H1 (cell line): ENCODE measurements at regions not wholly inside any gene's neighbourhood (a gene's known extent, or its start where the extent isn't known, plus 50 kb on each side); places are given as distances from the start of the nearest gene placed in this dataset.

Source experiments
- CTCF ChIA-PET: fragments of 300-600 bp; sonication (Branson Sonifier 250); formaldehyde crosslinking; loops from one replicate; lab custom pipeline; 2021; ENCODE audit not compliant: partially characterized antibody; lab: Charles Lee
- POLR2A ChIA-PET: fragments of 300-600 bp; sonication (Branson Sonifier 250); formaldehyde crosslinking; loops from one replicate; lab custom pipeline; 2021; ENCODE audit warnings: inconsistent platforms; ENCODE audit not compliant: partially characterized antibody; lab: Charles Lee
- DNase-seq, 2 experiments: peaks; one replicate each; pipeline versions ENCODE4 v3.0.0 to v3.0.0-alpha.2; 2010 to 2022; ENCODE audit warnings: low spot score in 2 of 2, low read depth in 1 of 2, mixed read lengths in 1 of 2
- FAIRE-seq: peaks from 2 replicates; lab custom pipeline; 2011; peaks lifted over from hg19 to GRCh38; lab: Jason Lieb, UNC
- H2AFZ ChIP-seq: 2 replicates; pipeline ENCODE4 v1.8.1; 2012; ENCODE audit warnings: low read length, inconsistent platforms
- H2AK5ac ChIP-seq: 2 replicates; pipeline ENCODE4 v1.6.1; 2013; ENCODE audit warnings: low read depth, low read length
- H2BK120ac ChIP-seq: replicated peaks from 2 replicates; pipeline ENCODE3; 2013; ENCODE audit warnings: low read depth, low read length, inconsistent platforms
- H2BK12ac ChIP-seq: 2 replicates; pipeline ENCODE4 v1.6.1; 2013; ENCODE audit warnings: low read depth, low read length
- H2BK15ac ChIP-seq: 2 replicates; pipeline ENCODE4 v1.6.1; 2013; ENCODE audit warnings: low read length
- H2BK20ac ChIP-seq: 2 replicates; pipeline ENCODE4 v1.6.1; 2013; ENCODE audit warnings: low read length
- H2BK5ac ChIP-seq: 2 replicates; pipeline ENCODE4 v1.6.1; 2013; ENCODE audit warnings: low read depth, low read length
- H3K14ac ChIP-seq: 2 replicates; pipeline ENCODE4 v1.6.1; 2013; ENCODE audit warnings: inconsistent platforms; ENCODE audit not compliant: insufficient read length
- H3K18ac ChIP-seq: 2 replicates; pipeline ENCODE4 v1.6.1; 2013; ENCODE audit warnings: low read length; ENCODE audit errors: extremely low read depth
- H3K23ac ChIP-seq: 2 replicates; pipeline ENCODE4 v1.6.1; 2013; ENCODE audit warnings: inconsistent platforms; ENCODE audit not compliant: insufficient read length
- H3K23me2 ChIP-seq: 2 replicates; pipeline ENCODE4 v1.6.1; 2013; ENCODE audit warnings: low read depth, low read length
- H3K27ac ChIP-seq: 2 replicates; pipeline ENCODE4 v1.6.1; 2011; ENCODE audit warnings: low read depth, low read length, inconsistent platforms
- H3K27me3 ChIP-seq, 4 experiments: replicated peaks in 1 of 4; 1 replicate in 1 of 4; 2 replicates in 3 of 4; pipeline versions ENCODE4 v1.6.1 to v1.8.1; 2011 to 2013; ENCODE audit warnings: low read length in 3 of 4, mild to moderate bottlenecking in 3 of 4, inconsistent platforms in 2 of 4, mixed read lengths in 2 of 4, moderate library complexity in 1 of 4; ENCODE audit not compliant: control insufficient read depth in 3 of 4, insufficient read depth in 3 of 4; ENCODE audit errors: extremely low read depth in 1 of 4
- H3K36me3 ChIP-seq, 4 experiments: 2 replicates each; pipeline versions ENCODE4 v1.6.1 to v1.8.1; 2011 to 2013; ENCODE audit warnings: mild to moderate bottlenecking in 4 of 4, low read length in 3 of 4, moderate library complexity in 2 of 4, control low read depth in 1 of 4, inconsistent platforms in 1 of 4; ENCODE audit not compliant: insufficient read depth in 4 of 4, control insufficient read depth in 2 of 4
- H3K4ac ChIP-seq: replicated peaks from 2 replicates; pipeline ENCODE3; 2013; ENCODE audit warnings: low read length, low read depth, mixed read lengths, inconsistent platforms; ENCODE audit not compliant: insufficient read length
- H3K4me1 ChIP-seq, 4 experiments: replicated peaks in 1 of 4; 1 replicate in 1 of 4; 2 replicates in 3 of 4; pipeline versions ENCODE4 v1.6.1 to v1.8.1; 2011 to 2013; ENCODE audit warnings: low read length in 3 of 4, inconsistent platforms in 2 of 4, mixed read lengths in 1 of 4; ENCODE audit not compliant: insufficient read depth in 4 of 4, control insufficient read depth in 3 of 4
- H3K4me2 ChIP-seq, 2 experiments: 2 replicates each; pipeline versions ENCODE4 v1.6.1 to v1.8.1; 2011 to 2013; ENCODE audit warnings: low read depth in 2 of 2, low read length in 2 of 2, control low read depth in 1 of 2, inconsistent platforms in 1 of 2, mild to moderate bottlenecking in 1 of 2; ENCODE audit not compliant: insufficient read depth in 1 of 2
- H3K4me3 ChIP-seq, 4 experiments: fragments of 200-600, 300-600 bp in 1 of 4; sonication (generic), shearing (Covaris generic), sonication (Bioruptor Twin) in 1 of 4; 2 replicates each; pipeline versions ENCODE4 v1.5.1 to v1.8.1; 2011 to 2016; ENCODE audit warnings: low read length in 4 of 4, low read depth in 3 of 4, control low read depth in 2 of 4, inconsistent platforms in 2 of 4, mild to moderate bottlenecking in 2 of 4, mixed read lengths in 1 of 4, moderate library complexity in 1 of 4; ENCODE audit not compliant: insufficient read depth in 2 of 4; ENCODE audit errors: extremely low read depth in 1 of 4
- H3K56ac ChIP-seq: replicated peaks from 2 replicates; pipeline ENCODE3; 2013; ENCODE audit warnings: low read depth, mild to moderate bottlenecking, mixed read lengths, low read length, inconsistent platforms; ENCODE audit not compliant: insufficient read length
- H3K79me1 ChIP-seq: 2 replicates; pipeline ENCODE4 v1.6.1; 2013; ENCODE audit warnings: low read depth, low read length, control low read depth
- H3K79me2 ChIP-seq, 2 experiments: 2 replicates each; pipeline versions ENCODE4 v1.6.1 to v1.8.1; 2012 to 2013; ENCODE audit warnings: low read length in 2 of 2, mild to moderate bottlenecking in 2 of 2, inconsistent platforms in 1 of 2; ENCODE audit not compliant: insufficient read depth in 2 of 2, control insufficient read depth in 1 of 2
- H3K9ac ChIP-seq, 4 experiments: replicated peaks in 1 of 4; 1 replicate in 1 of 4; 2 replicates in 3 of 4; pipeline versions ENCODE4 v1.6.1 to v1.8.1; 2011 to 2013; ENCODE audit warnings: low read depth in 3 of 4, low read length in 3 of 4, control low read depth in 2 of 4, mild to moderate bottlenecking in 2 of 4, moderate library complexity in 2 of 4, inconsistent platforms in 1 of 4; ENCODE audit errors: extremely low read depth in 1 of 4
- H3K9me3 ChIP-seq, 2 experiments: 2 replicates each; pipeline versions ENCODE4 v1.6.1 to v1.8.1; 2012 to 2013; ENCODE audit warnings: mild to moderate bottlenecking in 2 of 2, moderate library complexity in 2 of 2, control low read depth in 1 of 2, inconsistent platforms in 1 of 2, low read depth in 1 of 2, low read length in 1 of 2, mixed read lengths in 1 of 2; ENCODE audit not compliant: insufficient read depth in 2 of 2
- H4K20me1 ChIP-seq, 2 experiments: replicated peaks in 1 of 2; 2 replicates each; pipeline versions ENCODE3 to v1.8.1; 2011 to 2013; ENCODE audit warnings: inconsistent platforms in 2 of 2, low read length in 2 of 2, mild to moderate bottlenecking in 1 of 2; ENCODE audit not compliant: insufficient read depth in 2 of 2, control insufficient read depth in 1 of 2
- H4K5ac ChIP-seq: 2 replicates; pipeline ENCODE4 v1.6.1; 2013; ENCODE audit warnings: low read length, low read depth, mixed read lengths, inconsistent platforms; ENCODE audit not compliant: insufficient read length
- H4K8ac ChIP-seq: 2 replicates; pipeline ENCODE4 v1.8.0; 2013; ENCODE audit warnings: mild to moderate bottlenecking, moderate library complexity, low read length, inconsistent platforms; ENCODE audit not compliant: insufficient read depth; ENCODE audit errors: extremely low read depth
- H4K91ac ChIP-seq: replicated peaks from 2 replicates; pipeline ENCODE3; 2013; ENCODE audit warnings: low read length, mixed read lengths, inconsistent platforms; ENCODE audit not compliant: insufficient read length
- ASH2L ChIP-seq: fragments of 200-600, 300-600 bp; sonication (generic); IDR thresholded peaks from one replicate; pipeline ENCODE4 v1.7.1; 2017; ENCODE audit warnings: low read length
- ATF3 ChIP-seq: IDR thresholded peaks from 2 replicates; pipeline ENCODE4 v1.6.1; 2011; ENCODE audit warnings: low read depth, mild to moderate bottlenecking, low read length; ENCODE audit not compliant: insufficient read depth
- BCL11A ChIP-seq, 2 experiments: IDR thresholded peaks; one replicate each; pipeline ENCODE4 v1.6.1; 2011; ENCODE audit warnings: low read depth in 2 of 2, low read length in 2 of 2, mild to moderate bottlenecking in 2 of 2
- CBX8 ChIP-seq: fragments of 300-800, 300-1000 bp; sonication (generic); IDR thresholded peaks from 2 replicates; pipeline ENCODE4 v1.7.1; 2016; ENCODE audit warnings: low read depth, low read length, borderline replicate concordance
- CHD1 ChIP-seq: IDR thresholded peaks from 2 replicates; pipeline ENCODE4 v1.6.1; 2012; ENCODE audit warnings: low read depth, low read length, improper control_type of control experiment
- CREB1 ChIP-seq: IDR thresholded peaks from 2 replicates; pipeline ENCODE4 v1.6.1; 2012; ENCODE audit warnings: inconsistent platforms
- CTBP2 ChIP-seq: IDR thresholded peaks from 2 replicates; pipeline ENCODE4 v1.7.0; 2011; ENCODE audit warnings: borderline replicate concordance, mild to moderate bottlenecking, moderate library complexity, mixed read lengths, low read length; ENCODE audit not compliant: insufficient read depth, insufficient read length
- GABPA ChIP-seq: IDR thresholded peaks from 2 replicates; pipeline ENCODE4 v1.6.1; 2011; ENCODE audit warnings: mild to moderate bottlenecking, low read length, moderate library complexity, borderline replicate concordance; ENCODE audit not compliant: insufficient read depth
- HDAC2 ChIP-seq, 2 experiments: fragments of 300-600 bp in 1 of 2; sonication (generic) in 1 of 2; IDR thresholded peaks; 2 replicates each; pipeline ENCODE4 v1.6.1; 2011 to 2012; ENCODE audit warnings: low read depth in 2 of 2, low read length in 2 of 2, mild to moderate bottlenecking in 2 of 2, moderate library complexity in 2 of 2, borderline replicate concordance in 1 of 2, inconsistent platforms in 1 of 2
- KDM1A ChIP-seq: fragments of 200-600, 300-600 bp; sonication (generic); IDR thresholded peaks from 2 replicates; pipeline ENCODE4 v1.7.1; 2016; ENCODE audit warnings: mild to moderate bottlenecking, low read length, borderline replicate concordance
- POLR2AphosphoS5 ChIP-seq: IDR thresholded peaks from 2 replicates; pipeline ENCODE4 v1.6.1; 2011; ENCODE audit warnings: low read depth, low read length
- RNF2 ChIP-seq: fragments of 200-900, 300-1000 bp; sonication (generic); IDR thresholded peaks from 2 replicates; pipeline ENCODE4 v1.7.1; 2016; ENCODE audit warnings: borderline replicate concordance, low read depth, mild to moderate bottlenecking, antibody characterized with exemption, low read length; ENCODE audit not compliant: poor library complexity, severe bottlenecking; ENCODE audit errors: missing control alignments
- SUZ12 ChIP-seq: fragments of 200-600 bp; sonication (generic); IDR thresholded peaks from 2 replicates; pipeline ENCODE4 v1.6.1; 2012; ENCODE audit warnings: mild to moderate bottlenecking, inconsistent platforms, low read length, moderate library complexity, mixed read lengths
- TAF1 ChIP-seq: IDR thresholded peaks from 2 replicates; pipeline ENCODE4 v1.6.1; 2011; ENCODE audit warnings: mild to moderate bottlenecking, low read depth, low read length
- WGBS, 2 experiments: shearing (Covaris generic) in 1 of 2; methylation state at CpG; one replicate each; pipeline versions ENCODE4 v1.1.6 to v1.1.7; 2013 to 2015; ENCODE audit warnings: low lambda C conversion rate in 2 of 2, mixed read lengths in 2 of 2, inconsistent platforms in 1 of 2, low coverage in 1 of 2, missing lambda C conversion rate in 1 of 2; ENCODE audit not compliant: insufficient replicate concordance in 2 of 2, insufficient coverage in 1 of 2, insufficient read length in 1 of 2; ENCODE audit errors: extremely low coverage in 1 of 2, missing lambda C conversion rate in 1 of 2; 5-methylcytosine and 5-hydroxymethylcytosine counted together

GRCh38 chr4:29220761-29221160 is 1499.4 kb upstream of the PCDH7 start:
- no peak overlapping the region for H3K23ac ChIP-seq
- H3K23me2 ChIP-seq, result no peaks in the 10 kb centered on the region
- no peak overlapping the region for H3K4ac ChIP-seq
- no peak overlapping the region for H3K4me2 ChIP-seq
- no peaks in the 10 kb centered on the region for H3K79me1 ChIP-seq
- no peak overlapping the region for H2BK5ac ChIP-seq
- no peak overlapping the region for H2AFZ ChIP-seq
- no peak overlapping the region for H2BK12ac ChIP-seq
- POLR2A ChIA-PET, result no interaction called here
- 100% methylated on average over 1 of the region's 1 CpG; no CpG with 5 or more reads in 1 of the 2 experiments for WGBS, 2 experiments
- no peaks in the 10 kb centered on the region for H3K9me3 ChIP-seq
- H4K8ac ChIP-seq, result no peak overlapping the region
- H2BK15ac ChIP-seq, result no peak overlapping the region
- H3K79me2 ChIP-seq, result no peaks in the 10 kb centered on the region
- H3K36me3 ChIP-seq, result no peaks in the 10 kb centered on the region
- H3K27ac ChIP-seq, result no peak overlapping the region
- H4K20me1 ChIP-seq, result no peaks in the 10 kb centered on the region
- H3K56ac ChIP-seq, result no peak overlapping the region
- no peak overlapping the region for H3K14ac ChIP-seq
- H2BK120ac ChIP-seq, result no peak overlapping the region
- H2AK5ac ChIP-seq, result no peak overlapping the region
- no peak overlapping the region for H4K91ac ChIP-seq
- H4K5ac ChIP-seq, result no peak overlapping the region
- FAIRE-seq, result no peak
- no peaks in the 10 kb centered on the region for H3K4me1 ChIP-seq
- no peak overlapping the region for H3K4me3 ChIP-seq
- H3K27me3 ChIP-seq, result no peaks in the 10 kb centered on the region
- no peak overlapping the region for H3K9ac ChIP-seq
- H3K18ac ChIP-seq, result no peak overlapping the region
- no peak overlapping the region for H2BK20ac ChIP-seq
- no peak for DNase-seq
- CTCF ChIA-PET, result no interaction called here
- no peak for TF ChIP-seq GABPA
- no peak for TF ChIP-seq CBX8
- no peak for TF ChIP-seq HDAC2 (IDR thresholded peaks at IDR 0.05; ENCODE audit: borderline replicate concordance in 1 of 2, low read depth in 2 of 2, low read length in 2 of 2)
- no peak for TF ChIP-seq CHD1
- no peak for TF ChIP-seq BCL11A (IDR thresholded peaks at IDR 0.05; ENCODE audit: low read depth in 2 of 2, low read length in 2 of 2)
- TF ChIP-seq POLR2AphosphoS5, result no peak
- TF ChIP-seq RNF2, result no peak
- TF ChIP-seq CREB1, result no peak
- TF ChIP-seq CTBP2, result no peak
- no peak for TF ChIP-seq SUZ12
- TF ChIP-seq TAF1, result no peak
- no peak for TF ChIP-seq ATF3
- TF ChIP-seq ASH2L, result no peak
- no peak for TF ChIP-seq KDM1A
